Panc1 (cell line): ENCODE measurements at regions not wholly inside any gene's neighbourhood (a gene's known extent, or its start where the extent isn't known, plus 50 kb on each side); places are given as distances from the start of the nearest gene placed in this dataset.

Experiments used
- ATAC-seq: fragments of 200-7000 bp; cut with Tn5 transposase; 2 replicates; pipeline ENCODE4 v1.9.1; 2020; ENCODE audit warnings: mild to moderate bottlenecking, moderate library complexity
- BruUV-seq: library from RNA; stranded (reverse); fragments of 400-500 nt; replicated peaks from 2 replicates; lab custom pipeline; 2021; lab: Mats Ljungman, UMichigan
- CTCF ChIA-PET: fragments of 300-600 bp; sonication (Branson Sonifier 250); formaldehyde crosslinking; loops from one replicate; lab custom pipeline; 2022; ENCODE audit warnings: antibody characterized with exemption; lab: Charles Lee
- POLR2A ChIA-PET: fragments of 300-600 bp; sonication (Branson Sonifier 250); formaldehyde crosslinking; loops from one replicate; lab custom pipeline; 2022; ENCODE audit warnings: antibody characterized with exemption; lab: Charles Lee
- DNase-seq: peaks from one replicate; pipeline ENCODE4 v3.0.0-alpha.2; 2010; ENCODE audit warnings: low read depth, low spot score
- H3K27ac ChIP-seq: 2 replicates; pipeline ENCODE4 v1.5.1; 2011; ENCODE audit warnings: mild to moderate bottlenecking, low read length, inconsistent platforms
- H3K27me3 ChIP-seq: fragments of 200-500 bp; sonication (Bioruptor generic); 2 replicates; pipeline ENCODE4 v1.6.0; 2014; ENCODE audit warnings: low read length, inconsistent platforms; ENCODE audit not compliant: control insufficient read depth, insufficient read depth
- H3K36me3 ChIP-seq: fragments of 200-500 bp; sonication (Bioruptor generic); 2 replicates; pipeline ENCODE4 v1.5.1; 2014; ENCODE audit warnings: inconsistent platforms, mild to moderate bottlenecking, low read length, moderate library complexity; ENCODE audit not compliant: control insufficient read depth, insufficient read depth
- H3K4me1 ChIP-seq: 2 replicates; pipeline ENCODE4 v1.5.1; 2011; ENCODE audit warnings: inconsistent platforms, mild to moderate bottlenecking, low read length, moderate library complexity; ENCODE audit not compliant: control insufficient read depth, insufficient read depth
- H3K4me3 ChIP-seq, 2 experiments: 2 replicates each; pipeline ENCODE4 v1.5.1; 2011 to 2012; ENCODE audit warnings: low read depth in 2 of 2, low read length in 2 of 2, mild to moderate bottlenecking in 2 of 2, inconsistent platforms in 1 of 2, moderate library complexity in 1 of 2
- H3K9me3 ChIP-seq: fragments of 200-500 bp; sonication (Bioruptor generic); 2 replicates; pipeline ENCODE4 v1.5.1; 2014; ENCODE audit warnings: low read depth, mild to moderate bottlenecking, inconsistent platforms, low read length, moderate library complexity; ENCODE audit not compliant: control insufficient read depth, insufficient read depth
- CTCF ChIP-seq: fragments of 450-650 bp; IDR thresholded peaks from 2 replicates; pipeline ENCODE4 v1.5.1; 2017; ENCODE audit warnings: mild to moderate bottlenecking
- POLR2AphosphoS5 ChIP-seq: IDR thresholded peaks from 2 replicates; pipeline ENCODE4 v1.6.1; 2012; ENCODE audit warnings: mild to moderate bottlenecking, low read depth, low read length, moderate library complexity
- REST ChIP-seq, 2 experiments: IDR thresholded peaks; 2 replicates each; pipeline ENCODE4 v1.6.1; 2011 to 2012; ENCODE audit warnings: low read depth in 2 of 2, control low read depth in 1 of 2, low read length in 1 of 2, mild to moderate bottlenecking in 1 of 2, moderate library complexity in 1 of 2; ENCODE audit not compliant: insufficient read depth in 1 of 2
- SIN3A ChIP-seq: IDR thresholded peaks from 2 replicates; pipeline ENCODE4 v1.6.1; 2012; ENCODE audit warnings: low read depth, mild to moderate bottlenecking, low read length, moderate library complexity, borderline replicate concordance; ENCODE audit not compliant: insufficient read depth
- TCF7L2 ChIP-seq: IDR thresholded peaks from 2 replicates; pipeline ENCODE4 v1.6.1; 2011; ENCODE audit warnings: mild to moderate bottlenecking, low read depth, low read length, inconsistent platforms
- in situ Hi-C: cut with HindIII; loops from 2 replicates; pipeline ENCODE4 v1.10.0; 2016; ENCODE audit warnings: low sequenced_read_pairs, low pct_unique_long_range_greater_than_20kb
- intact Hi-C: fragments of 100-400 bp; cut with micrococcal nuclease; formaldehyde crosslinking; loops from one replicate; pipeline ENCODE4 v1.10.0; 2022; ENCODE audit not compliant: unreplicated experiment

GRCh38 chr15:95972041-95972553 is 358.4 kb upstream of the NR2F2 start:
- in situ Hi-C loops, result no loop called here
- ChIA-PET POLR2A (no interaction called here), CTCF (no interaction called here)
- DNase-seq (no peak), ATAC-seq (no peak)
- TF ChIP-seq TCF7L2 (no peak), SIN3A (no peak), CTCF (no peak), REST (IDR thresholded peaks at IDR 0.05; ENCODE audit: insufficient read depth in 1 of 2, low read depth in 2 of 2, low read length in 1 of 2) (no peak), POLR2AphosphoS5 (no peak)
- BruUV-seq, result no TSS peak
- Histone ChIP-seq H3K9me3 (no peaks in the 10 kb centered on the region), H3K4me3 (no peak overlapping the region), H3K27ac (no peak overlapping the region), H3K4me1 (no peaks in the 10 kb centered on the region), H3K27me3 (no peaks in the 10 kb centered on the region), H3K36me3 (no peaks in the 10 kb centered on the region)
- intact Hi-C loops, result no loop called here

- H3K9me3 ChIP-seq, result no peaks in the 10 kb centered on the region
- H3K27ac ChIP-seq, result no peak overlapping the region
- no peaks in the 10 kb centered on the region for H3K36me3 ChIP-seq
- ChIA-PET CTCF (no interaction called here), POLR2A (no interaction called here)
- intact Hi-C loops (no loop called here), in situ Hi-C loops (no loop called here)
- no peak for DNase-seq
- BruUV-seq, result no TSS peak
- no peak for ATAC-seq
- H3K4me3 ChIP-seq, result no peak overlapping the region
- TF ChIP-seq TCF7L2 (no peak), POLR2AphosphoS5 (no peak), REST (IDR thresholded peaks at IDR 0.05; ENCODE audit: insufficient read depth in 1 of 2, low read depth in 2 of 2, low read length in 1 of 2) (no peak), SIN3A (no peak), CTCF (no peak)
- no peaks in the 10 kb centered on the region for H3K4me1 ChIP-seq
- no peaks in the 10 kb centered on the region for H3K27me3 ChIP-seq
These were observed 357.7 kb upstream of the NR2F2 start for GRCh38 chr15:95972812-95973211.
